Ammon's horn (tissue), 1 donor: ENCODE measurements at regions not wholly inside any gene's neighbourhood (a gene's known extent, or its start where the extent isn't known, plus 50 kb on each side); places are given as distances from the start of the nearest gene placed in this dataset.
A peak's percentile ranks its signal among the peaks of the same experiment; 100 is the strongest.

Experiments used
- DNase-seq: peaks from one replicate; pipeline ENCODE4 v3.0.0-alpha.2; 2016; ENCODE audit warnings: low spot score

DNA sequence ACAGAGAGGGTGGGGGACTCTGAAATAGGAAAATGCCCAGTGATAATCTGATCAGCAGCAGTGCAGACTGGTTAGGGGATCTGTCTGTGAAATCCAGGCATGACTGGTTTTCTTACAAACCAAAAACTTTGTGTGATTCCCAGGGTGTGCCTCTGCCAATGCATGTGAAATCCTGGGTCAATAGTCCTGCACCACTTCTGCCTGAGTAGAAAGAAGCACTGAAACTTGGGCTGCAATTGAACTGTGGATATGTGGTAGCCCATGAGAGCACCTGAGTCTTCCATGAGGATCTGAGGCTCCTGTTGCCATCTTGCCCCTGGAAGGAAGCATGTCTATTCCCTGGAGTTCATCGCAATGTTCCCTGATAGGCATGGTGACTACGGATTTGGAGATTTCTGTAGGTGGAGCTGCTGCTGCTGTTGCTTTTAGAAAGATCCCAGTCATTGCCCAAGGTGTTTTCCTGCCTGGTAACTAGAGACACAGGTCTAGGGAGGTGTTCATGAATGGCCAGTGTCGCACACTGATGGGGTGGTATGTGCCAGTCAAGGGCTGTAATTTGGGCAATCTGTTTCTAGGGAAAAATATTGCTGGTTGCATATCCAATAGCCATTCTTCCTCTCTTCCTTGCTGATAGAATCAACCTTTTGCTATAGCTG is 146.7 kb downstream of the CARTPT start:
- no peak for DNase-seq

DNA sequence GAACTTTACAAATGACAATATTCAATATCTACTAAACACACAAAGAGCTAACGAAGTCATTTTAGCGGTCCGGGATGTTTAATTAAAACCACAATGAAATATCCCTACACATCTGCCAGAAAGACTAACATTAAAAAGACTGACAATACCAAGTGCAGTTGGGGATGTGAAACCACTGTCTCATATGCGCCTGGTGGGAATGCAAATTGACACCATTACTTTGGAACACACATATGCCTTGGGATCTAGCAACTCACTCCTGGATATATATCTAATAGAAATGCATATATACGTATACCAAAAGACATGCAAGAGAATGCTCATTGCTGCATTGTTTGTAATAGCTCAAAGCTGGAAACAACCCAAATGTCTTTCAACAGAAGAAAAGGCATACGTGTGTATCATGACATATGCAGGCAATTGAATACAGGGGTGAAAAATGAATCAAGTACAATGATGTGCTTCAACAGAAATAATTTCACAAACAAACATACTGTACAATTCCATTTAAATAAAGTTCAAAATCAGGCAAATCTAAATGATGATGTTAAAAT is 153.3 kb downstream of the CARTPT start:
- no peak for DNase-seq

DNA sequence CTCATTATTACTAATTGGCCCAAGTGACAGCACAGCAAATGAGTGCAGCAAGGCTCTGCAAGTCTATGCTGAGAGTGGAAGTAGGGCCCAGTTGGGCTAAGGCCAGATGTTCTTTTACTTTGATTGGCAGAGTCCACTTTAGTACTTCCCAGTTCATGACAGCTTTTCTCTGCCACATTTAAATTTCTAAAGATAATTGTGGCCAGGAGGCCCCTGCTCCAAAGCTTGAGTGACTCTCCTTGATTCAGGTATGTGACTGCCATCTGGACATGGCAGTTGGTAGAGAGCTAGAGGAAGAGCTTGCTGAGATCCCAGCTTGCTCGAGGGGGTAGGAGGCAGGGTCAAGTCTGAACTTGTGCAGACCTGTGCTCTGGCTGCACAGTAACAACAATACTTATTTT is 154.1 kb downstream of the CARTPT start:
- no peak for DNase-seq

DNA sequence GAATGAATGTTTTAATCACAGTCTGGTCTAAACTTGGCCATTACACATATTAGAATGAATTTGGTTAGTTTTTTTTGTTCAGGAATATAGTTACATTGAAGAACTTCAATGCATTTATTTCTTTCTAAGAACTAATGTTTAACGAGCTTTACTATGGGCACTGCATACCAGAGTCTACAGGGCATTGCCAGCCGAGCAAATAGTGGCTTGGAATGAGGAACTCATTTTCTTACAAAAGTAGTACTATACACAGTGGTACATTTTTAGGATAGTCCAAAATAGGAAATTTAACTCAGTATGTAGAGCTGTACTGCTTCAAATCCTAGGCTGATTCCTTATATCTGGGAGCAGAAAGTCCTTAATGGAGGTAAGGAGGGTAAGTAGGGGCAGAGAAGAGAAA is 155.4 kb downstream of the CARTPT start:
- no peak for DNase-seq

DNA sequence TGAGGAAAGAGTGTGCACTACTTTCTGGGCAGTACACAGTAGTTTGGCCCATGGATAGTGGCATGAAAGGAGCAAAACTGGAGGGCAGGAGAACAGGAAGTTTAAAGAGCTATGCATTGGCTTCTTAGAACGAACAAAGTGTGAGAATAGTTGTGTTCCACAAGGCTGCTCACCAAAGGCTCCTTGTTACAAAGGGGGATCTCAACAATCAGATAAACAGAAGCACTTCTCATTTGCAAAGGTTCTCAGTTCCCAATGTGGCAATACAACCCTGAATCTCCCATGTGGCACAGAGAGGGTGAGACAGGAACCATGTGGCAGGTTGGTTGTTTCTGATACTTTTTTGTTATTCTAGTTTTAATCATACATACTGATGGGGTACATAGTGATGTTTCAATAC is 158.4 kb downstream of the CARTPT start:
- no peak for DNase-seq

DNA sequence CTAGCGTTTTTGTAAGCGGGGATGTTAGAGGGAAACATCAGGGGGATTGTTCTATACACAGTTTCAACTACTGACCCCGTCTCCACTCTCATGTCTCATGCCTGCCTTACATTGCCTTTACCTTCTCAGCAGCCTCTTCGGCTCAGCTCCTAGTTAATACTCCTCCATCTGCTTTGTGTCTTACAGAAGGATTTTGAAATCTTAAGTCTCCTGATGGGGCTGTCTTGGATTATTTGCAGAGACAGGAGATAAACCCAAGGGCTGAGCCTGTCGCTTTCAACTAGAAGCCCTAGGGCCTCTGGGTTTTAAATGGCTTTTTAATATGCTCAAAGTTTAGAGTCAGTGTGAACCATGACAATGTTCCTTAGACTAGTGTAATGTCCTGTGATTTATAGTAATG is 161.5 kb downstream of the CARTPT start:
- no peak for DNase-seq

DNA sequence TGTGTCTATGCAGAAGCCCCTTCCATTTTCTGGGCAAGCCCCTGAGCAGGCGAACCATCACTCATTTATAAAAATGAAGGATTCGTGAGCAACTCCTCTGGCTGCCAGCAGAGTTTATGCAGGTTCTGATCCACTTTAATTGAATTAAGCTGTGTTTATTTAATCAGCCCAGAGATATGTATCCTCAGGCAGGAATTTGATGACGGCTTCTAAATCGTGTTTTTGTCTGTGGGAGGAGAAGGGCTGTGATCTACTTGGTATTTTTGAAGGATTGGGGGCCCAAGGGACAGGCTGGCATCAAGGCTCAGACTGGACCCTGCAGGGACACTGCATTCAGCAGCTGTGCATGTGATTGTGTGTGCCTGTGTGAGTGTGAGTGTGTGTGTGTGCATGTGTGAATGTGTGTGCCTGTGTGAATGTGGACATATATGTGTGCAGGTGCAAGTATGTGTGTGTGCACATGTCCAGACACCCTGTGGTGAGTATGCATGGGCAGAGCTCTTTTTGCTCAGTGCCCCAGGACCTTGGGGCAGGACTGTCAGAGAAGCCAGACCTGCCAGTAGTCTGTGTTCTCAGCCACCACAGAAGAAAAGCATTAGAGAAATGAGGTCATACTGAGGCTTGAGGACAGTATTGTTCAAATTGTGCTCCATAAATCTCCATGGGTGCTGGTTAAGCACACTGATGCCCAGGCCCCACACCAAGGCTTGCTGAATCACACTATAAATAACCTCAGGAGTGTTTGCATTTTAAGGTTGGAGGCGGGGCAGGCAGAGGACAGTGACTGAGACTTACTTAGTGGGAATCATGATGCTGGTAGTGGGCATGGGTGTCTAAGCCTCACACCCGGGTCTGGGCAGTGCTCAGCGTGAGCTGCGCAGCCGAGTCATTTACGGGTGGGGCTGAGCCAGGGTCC is 164.0 kb downstream of the CARTPT start:
- DNase-seq, result no peak

DNA sequence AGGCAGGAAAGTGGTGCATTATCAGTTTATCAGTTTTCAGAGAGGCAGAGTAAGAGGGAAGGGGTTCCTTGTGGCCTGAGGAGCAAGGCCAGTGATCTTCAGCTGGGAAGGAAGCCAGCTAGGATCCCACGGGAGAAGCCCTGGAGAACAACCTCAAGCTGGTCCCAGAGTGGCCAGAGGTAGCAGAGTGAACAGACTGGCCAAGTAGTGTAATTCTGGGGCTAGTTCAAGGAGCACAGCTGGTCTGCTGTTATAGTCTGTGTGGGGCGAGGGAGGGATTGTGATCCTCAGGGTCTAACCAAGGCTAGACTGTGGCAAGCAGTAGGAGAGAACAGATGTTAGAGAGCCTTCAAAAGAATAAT is 164.6 kb downstream of the CARTPT start:
- no peak for DNase-seq

DNA sequence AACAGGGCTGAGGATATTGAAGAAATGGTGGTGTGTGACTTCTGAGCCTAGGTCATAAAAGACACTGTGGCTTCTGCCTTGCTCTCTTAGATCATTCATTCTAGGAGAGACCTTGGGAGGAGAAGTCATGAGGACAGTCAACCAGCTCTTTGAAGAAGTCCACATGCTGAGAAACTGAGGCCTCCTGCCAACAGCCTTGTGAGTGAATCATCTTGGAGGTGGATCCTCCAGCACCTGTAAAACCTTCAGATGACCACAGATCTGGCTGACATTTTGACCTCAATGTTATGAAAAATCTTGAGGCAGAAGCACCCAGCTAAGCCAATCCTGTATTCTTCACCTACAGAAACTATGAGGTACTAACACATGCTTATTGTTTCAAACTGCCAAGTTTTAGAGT is 165.9 kb downstream of the CARTPT start:
- no peak for DNase-seq

DNA sequence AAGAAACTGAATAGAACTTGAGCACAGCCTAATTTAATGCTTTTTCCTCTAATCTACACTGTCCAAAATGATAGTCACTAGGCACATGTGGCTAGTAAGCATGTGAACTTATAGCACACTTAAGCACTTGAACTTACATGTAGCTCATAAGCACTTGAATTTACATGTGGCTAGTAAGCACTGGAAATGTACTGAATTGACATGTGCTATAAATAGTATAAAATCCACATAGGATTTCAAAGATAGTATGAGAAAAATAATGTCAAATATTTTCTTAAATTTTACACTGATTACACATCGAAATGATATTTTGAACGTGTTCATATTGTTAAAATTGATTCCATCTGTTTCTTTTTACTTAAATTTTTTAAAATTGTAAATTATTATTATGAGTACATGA is 167.3 kb downstream of the CARTPT start:
- DNase-seq, result no peak

DNA sequence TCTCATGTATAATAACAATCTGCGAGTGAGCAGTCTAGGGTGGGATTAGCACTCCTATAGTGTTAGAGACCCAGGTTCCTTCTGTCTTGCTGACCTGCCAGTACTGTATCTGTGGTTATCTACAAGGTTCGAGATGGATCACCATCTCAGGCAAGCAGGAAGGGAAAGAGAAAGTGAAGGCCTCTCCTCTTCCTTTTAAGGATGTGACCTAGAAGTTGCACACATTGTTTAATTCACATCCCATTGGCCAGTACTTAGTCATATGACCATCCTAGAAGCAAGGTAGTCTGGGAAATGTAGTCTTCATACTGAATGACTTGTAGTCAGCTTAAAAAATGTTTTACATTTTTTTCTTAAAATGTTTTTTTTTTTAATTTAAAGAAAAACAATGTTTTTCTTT is 168.6 kb downstream of the CARTPT start:
- DNase-seq, result peak; percentile 31

DNA sequence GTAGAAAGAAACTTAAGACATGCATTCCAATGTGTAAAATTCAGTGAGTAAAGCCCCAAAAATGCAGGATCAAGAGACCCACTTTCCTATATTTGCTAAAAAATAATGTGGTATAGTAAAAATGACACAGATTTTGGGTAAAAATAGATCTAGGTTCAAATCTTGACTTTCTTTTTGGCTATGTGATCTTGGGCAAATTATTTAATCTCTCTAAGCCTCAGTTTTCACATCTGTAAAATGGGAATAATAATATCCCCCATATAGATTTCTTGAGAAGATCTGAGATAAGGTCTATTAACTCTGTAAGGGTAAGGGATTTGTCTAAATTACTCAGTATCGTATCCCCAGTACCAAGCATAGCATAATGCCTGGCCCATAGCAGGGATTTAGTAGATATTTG is 172.3 kb downstream of the CARTPT start:
- no peak for DNase-seq

DNA sequence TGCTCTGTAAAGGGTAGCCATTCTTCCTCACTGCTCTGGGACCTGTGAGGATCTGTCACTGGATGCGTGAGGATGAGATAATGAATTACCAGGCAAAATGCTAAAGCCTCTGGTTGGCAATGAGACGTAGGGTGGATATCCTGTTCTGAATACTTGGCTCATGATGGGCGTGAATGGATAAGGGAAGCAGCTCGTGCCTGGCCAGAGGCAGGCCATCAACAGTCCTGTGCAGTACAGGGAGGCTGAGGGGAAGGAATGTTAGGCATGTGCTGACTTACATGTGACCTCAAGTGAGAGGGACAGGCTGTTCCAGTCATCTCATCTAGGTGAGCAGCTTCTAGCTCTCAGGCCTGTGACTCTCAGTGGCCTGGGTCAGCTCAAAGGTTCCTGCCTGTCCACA is 172.8 kb downstream of the CARTPT start:
- no peak for DNase-seq

DNA sequence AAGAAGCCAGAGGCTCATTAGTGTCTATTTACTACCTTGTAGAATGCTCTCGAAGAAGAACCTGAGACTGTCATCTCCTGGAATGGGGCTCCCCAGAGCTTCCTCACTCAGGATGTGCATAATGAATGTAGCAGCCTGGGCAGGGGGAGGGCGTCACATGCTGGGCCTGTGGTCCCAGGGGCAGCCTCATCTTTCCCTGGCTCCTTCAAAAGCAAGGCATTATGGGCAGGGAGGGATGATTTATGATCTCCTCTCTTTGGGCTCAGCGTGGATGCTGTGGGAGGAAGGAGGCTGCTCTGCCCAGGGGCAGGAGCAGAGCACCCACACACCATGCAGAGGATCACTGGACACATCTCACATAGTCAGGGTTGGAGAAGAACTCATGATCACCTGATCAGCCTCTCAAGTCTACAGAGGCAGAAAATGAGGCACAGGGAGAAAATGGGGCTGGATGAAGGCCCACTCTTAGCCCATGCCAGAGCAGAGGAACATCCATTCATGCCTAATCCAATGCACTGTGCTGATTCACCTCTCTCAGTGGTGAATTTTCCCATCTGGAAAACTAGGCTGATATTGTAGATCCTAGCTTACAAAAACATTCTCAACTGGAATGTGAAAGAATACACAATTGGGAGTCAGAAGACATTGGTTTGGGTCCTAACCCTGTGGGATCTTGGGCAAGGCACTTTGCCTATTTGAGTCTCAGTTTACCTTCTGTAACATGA is 173.7 kb downstream of the CARTPT start:
- peak; percentile 23 for DNase-seq

DNA sequence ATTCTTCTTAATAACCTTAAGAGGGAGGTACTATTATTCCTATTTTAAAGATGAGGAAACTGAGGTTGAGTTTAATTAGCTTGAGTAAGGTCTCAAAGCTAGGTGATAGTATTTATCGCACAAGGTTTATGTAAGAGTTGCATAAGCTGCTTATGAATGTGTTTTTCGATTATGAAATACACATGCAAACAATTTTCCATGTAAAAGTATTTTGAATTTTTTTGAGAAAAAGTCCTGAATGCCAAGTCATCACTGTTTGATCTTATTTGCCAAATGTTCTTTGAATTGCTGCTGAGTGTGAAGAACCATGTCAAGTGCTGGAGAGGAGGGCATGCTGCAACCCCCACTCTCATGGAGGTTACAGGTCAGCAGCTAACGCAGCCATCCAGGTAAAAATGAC is 174.4 kb downstream of the CARTPT start:
- DNase-seq, result no peak

DNA sequence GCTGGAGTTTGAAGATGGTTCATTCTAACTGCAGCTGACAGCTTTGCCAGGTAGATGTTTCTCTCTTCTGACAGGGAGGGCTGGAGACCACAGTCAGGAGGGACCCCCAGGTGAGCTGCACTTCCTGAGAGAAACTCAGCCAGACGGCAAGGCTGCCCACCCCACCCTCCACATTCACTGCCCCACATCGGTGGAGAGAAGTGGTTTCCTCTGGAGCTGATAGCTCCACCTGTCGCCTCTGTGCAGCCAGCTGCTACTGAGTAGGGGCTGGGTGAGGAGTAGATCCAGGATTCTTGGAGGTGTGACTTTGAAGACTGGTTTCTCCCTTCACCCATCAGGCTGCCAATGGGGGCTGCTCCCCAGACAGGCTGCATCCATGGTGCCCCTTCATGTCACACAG is 175.0 kb downstream of the CARTPT start:
- DNase-seq, result no peak

DNA sequence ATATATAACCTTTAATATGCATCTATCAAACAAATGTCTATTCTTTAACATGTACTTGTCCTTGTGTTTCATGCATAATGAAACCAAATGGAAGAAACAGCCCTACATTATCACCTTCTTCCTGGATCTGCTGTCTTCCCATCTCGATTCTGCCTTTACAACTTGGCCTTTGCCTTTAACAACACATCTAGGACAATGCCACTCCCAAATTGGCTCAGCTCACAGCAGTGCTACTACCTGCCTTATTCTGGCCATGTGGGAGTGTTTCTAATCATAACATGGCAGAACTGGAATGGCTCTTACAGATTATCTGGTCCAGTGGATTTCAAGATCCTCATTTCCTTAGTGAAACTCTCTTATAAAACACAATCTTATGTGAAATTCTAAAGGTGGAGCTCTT is 176.5 kb downstream of the CARTPT start:
- DNase-seq, result no peak

DNA sequence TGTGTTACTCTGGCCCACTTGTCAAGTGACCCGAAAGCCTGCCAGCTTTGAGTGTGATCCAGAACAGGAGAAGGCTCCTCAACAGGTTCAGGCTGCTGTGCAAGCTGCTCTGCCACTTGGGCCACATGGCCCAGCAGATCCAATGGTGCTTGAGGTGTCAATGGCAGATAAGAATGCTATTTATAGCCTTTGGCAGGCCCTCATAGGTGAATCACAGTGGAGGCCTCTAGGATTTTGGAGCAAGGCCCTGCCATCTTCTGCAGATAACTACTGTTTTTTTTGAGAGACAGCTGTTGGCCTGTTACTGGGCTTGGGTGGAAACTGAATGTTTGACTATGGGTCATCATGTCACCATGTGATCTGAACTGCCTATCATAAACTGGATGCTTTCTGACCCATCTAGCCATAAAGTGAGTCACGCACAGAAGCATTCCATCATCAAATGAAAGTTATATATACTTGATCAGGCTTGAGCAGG is 180.8 kb downstream of the CARTPT start:
- DNase-seq, result no peak

DNA sequence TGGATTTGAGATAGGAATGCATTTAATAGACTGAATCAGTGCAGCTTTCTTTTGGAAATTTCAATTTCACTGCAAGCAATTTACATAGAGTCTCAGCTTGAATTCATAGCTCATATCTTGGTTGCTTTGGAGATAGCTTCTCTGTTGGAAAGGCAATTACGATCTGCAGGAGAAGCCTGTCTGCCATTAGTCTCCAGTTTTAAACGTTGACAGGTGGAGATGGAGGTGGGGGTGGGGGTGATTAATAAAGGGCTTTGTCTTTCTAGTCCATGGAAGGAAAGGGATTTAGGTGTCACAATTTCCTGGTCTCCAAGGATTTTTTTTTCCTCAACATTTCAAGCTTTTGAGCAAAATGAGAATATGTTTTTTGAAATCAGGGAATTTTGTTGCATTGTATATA is 184.7 kb downstream of the CARTPT start:
- no peak for DNase-seq

DNA sequence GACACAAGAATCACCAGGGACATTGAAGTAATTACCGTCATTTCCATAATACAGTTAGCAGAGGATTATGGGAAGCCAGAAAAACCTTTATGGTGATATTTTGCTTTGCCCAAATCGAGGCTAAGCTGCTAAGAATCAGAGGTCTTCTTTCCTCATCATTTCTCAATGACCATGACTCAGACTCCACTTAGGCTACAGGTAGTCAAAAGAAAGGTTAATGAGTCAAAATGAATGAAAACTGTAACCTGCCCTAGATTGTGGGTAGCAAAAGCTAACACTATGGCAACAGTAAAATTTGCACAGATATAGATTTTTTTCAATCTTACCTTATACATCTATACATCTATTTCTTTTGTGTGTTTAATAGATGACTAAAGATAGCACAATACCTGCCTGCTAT is 185.8 kb downstream of the CARTPT start:
- no peak for DNase-seq

DNA sequence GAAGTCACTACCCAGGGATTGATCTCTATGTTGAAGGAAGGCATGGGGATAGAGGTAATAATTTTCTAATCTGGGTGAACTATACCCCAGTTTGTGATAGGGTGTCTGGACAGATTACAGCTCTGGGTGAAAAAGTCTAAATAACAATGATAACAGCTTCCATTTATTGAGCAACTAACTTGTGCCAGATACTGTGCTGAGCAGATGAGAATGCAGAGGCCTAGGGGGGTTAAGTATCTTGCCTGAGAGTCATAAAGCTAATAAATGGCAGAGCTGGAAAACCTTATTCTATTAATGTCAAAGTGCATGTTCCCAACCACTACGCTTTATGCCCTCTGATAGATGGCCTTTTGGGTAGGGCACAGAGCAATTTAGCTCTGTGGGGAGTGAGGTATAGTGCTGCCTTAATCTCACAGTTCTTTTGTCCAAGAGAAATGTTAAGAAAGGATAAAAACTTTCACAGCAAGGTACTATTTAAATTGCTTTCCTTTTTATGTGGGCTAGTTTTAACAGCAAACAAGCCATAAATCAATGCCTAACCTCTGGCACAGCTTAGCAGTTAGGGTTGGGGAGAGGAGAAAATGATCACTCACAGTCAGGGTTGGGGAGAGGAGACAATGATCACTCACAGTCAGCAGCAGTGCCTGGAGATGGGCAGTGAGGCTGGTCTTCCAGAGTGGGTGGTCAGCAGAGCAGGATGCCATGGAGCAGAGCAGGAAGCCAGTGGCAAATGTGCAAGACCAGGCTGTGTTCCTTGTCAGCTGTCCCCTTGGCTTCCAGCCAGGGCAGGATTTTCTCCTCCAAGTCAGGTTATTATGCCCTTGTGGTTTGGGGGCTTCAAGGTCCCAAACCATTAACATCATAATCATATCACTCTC is 187.0 kb downstream of the CARTPT start:
- no peak for DNase-seq
